Nephron progenitor cell (in vitro differentiated cells): ENCODE measurements at regions not wholly inside any gene's neighbourhood (a gene's known extent, or its start where the extent isn't known, plus 50 kb on each side); places are given as distances from the start of the nearest gene placed in this dataset.

Experiments used
- DNase-seq: peaks from one replicate; pipeline ENCODE4 v3.0.0; 2021
- H3K27ac Mint-ChIP-seq: 2 replicates; pipeline ENCODE4 v1.8.0; 2021; ENCODE audit warnings: mild to moderate bottlenecking, moderate library complexity, mixed read lengths
- H3K27me3 Mint-ChIP-seq: 2 replicates; pipeline ENCODE4 v1.8.0; 2021; ENCODE audit warnings: mild to moderate bottlenecking, low read depth, mixed read lengths; ENCODE audit not compliant: poor library complexity
- H3K36me3 Mint-ChIP-seq: 2 replicates; pipeline ENCODE4 v1.8.0; 2021; ENCODE audit warnings: low read depth, mixed read lengths
- H3K4me1 Mint-ChIP-seq: 2 replicates; pipeline ENCODE4 v1.8.0; 2021; ENCODE audit warnings: mixed read lengths
- H3K4me3 Mint-ChIP-seq: 2 replicates; pipeline ENCODE4 v1.8.0; 2021; ENCODE audit warnings: mild to moderate bottlenecking, moderate library complexity, mixed read lengths
- H3K9me3 Mint-ChIP-seq: 2 replicates; pipeline ENCODE4 v1.8.0; 2021; ENCODE audit warnings: mild to moderate bottlenecking, moderate library complexity, mixed read lengths
- TF ChIP-seq, protein P1 (sequence below): fragments of 200-600 bp; sonication (generic); IDR thresholded peaks from 2 replicates; pipeline ENCODE4 v1.5.0; 2021; ENCODE audit warnings: antibody characterized with exemption

DNA sequence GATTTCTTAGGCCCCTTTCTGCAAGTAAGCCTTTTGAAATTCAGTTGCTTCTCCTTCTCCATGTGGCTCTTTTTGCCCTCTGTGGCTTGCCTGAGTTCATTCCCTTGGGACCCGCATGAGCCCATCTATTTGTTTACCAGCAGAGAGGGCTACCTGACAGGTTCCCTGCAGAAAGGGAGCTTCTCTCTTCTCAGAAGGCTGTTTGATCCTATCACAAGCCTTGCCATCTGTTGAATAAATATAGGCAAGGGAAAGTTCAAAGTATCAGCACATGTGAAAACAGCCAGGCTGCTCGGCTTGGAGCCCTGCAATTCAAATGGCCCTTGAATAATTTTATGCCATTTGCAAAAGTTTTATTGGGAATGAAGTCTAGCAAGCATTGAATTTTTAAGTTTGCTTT is 720.2 kb upstream of the FZD8 start:
- TF ChIP-seq, protein P1, sequence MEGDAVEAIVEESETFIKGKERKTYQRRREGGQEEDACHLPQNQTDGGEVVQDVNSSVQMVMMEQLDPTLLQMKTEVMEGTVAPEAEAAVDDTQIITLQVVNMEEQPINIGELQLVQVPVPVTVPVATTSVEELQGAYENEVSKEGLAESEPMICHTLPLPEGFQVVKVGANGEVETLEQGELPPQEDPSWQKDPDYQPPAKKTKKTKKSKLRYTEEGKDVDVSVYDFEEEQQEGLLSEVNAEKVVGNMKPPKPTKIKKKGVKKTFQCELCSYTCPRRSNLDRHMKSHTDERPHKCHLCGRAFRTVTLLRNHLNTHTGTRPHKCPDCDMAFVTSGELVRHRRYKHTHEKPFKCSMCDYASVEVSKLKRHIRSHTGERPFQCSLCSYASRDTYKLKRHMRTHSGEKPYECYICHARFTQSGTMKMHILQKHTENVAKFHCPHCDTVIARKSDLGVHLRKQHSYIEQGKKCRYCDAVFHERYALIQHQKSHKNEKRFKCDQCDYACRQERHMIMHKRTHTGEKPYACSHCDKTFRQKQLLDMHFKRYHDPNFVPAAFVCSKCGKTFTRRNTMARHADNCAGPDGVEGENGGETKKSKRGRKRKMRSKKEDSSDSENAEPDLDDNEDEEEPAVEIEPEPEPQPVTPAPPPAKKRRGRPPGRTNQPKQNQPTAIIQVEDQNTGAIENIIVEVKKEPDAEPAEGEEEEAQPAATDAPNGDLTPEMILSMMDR, result no peak
- H3K9me3 Mint-ChIP-seq, result no peaks in the 10 kb centered on the region
- H3K36me3 Mint-ChIP-seq, result no peaks in the 10 kb centered on the region

DNA sequence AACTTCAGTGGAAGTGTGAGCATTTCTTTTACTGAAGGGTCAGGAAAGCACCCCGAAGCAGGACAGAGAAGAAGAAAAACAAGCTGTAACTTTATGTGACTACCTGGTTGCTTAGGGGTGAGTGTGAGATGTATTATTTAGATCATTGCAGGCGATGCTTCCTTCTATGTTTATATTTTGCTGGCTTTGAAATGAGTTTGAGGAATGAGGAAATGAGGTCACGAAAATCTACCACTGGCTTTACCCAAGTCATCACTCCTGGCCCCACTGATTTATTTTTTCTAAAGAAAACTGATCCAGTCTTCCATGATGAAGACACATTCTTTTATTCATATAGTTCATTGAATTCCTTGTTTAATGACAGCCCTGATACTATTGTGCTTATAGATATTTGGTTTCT is 716.6 kb upstream of the FZD8 start:
- Mint-ChIP-seq H3K9me3 (no peaks in the 10 kb centered on the region), H3K27me3 (no peaks in the 10 kb centered on the region), H3K36me3 (no peaks in the 10 kb centered on the region), H3K27ac (no peak overlapping the region), H3K4me3 (no peak overlapping the region), H3K4me1 (no peaks in the 10 kb centered on the region)
- TF ChIP-seq, protein P1, result no peak
- no peak for DNase-seq

More for the DNA sequence above, 720.2 kb upstream of the FZD8 start:
- no peak for DNase-seq
- Mint-ChIP-seq H3K4me3 (no peak overlapping the region), H3K27ac (no peak overlapping the region), H3K27me3 (peaks cover 4% of the 10 kb centered on the region), H3K4me1 (no peaks in the 10 kb centered on the region)

DNA sequence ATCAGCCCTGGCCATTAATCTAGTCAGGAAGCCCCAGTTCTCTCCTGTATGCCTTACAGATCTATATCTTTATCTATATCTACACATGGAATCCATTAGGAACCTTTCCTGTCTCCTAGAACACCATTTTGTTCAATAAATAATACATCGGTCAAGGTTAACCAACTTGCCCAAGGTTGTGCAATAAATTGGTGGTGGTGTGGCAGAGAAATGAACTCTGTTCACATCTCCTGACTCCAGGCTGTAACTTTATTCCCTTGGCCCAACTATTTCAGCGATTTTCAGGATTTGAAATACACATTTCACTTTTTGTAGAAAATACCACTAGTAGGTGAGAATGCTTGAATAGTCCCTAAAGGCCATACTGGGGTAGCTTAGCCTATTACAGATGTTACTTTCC is 712.5 kb upstream of the FZD8 start:
- Mint-ChIP-seq H3K27ac (no peak overlapping the region), H3K27me3 (no peaks in the 10 kb centered on the region), H3K4me1 (no peaks in the 10 kb centered on the region), H3K36me3 (no peaks in the 10 kb centered on the region), H3K4me3 (no peak overlapping the region), H3K9me3 (no peaks in the 10 kb centered on the region)
- TF ChIP-seq, protein P1, result no peak
- DNase-seq, result no peak

DNA sequence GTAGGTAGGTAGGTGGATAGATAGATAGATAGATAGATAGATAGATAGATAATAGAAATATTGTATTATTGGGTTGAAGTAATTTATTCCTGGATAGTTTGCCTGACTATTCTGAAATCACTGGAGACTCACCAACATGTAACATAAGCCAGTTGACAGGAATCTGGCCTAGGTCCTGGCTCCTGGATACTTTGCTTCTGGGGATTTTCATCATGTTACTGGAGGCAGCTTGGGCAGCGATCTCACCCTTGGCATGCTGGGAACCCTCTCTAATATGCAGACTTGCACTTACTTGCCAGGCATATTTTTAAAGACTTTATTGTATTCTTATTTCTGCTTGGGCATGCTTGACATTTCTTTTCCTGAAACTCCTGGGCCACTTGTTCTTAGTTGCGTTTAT is 709.1 kb upstream of the FZD8 start:
- Mint-ChIP-seq H3K36me3 (no peaks in the 10 kb centered on the region), H3K27me3 (no peaks in the 10 kb centered on the region), H3K4me3 (no peak overlapping the region), H3K4me1 (no peaks in the 10 kb centered on the region), H3K9me3 (no peaks in the 10 kb centered on the region), H3K27ac (no peak overlapping the region)
- TF ChIP-seq, protein P1, result no peak
- no peak for DNase-seq

DNA sequence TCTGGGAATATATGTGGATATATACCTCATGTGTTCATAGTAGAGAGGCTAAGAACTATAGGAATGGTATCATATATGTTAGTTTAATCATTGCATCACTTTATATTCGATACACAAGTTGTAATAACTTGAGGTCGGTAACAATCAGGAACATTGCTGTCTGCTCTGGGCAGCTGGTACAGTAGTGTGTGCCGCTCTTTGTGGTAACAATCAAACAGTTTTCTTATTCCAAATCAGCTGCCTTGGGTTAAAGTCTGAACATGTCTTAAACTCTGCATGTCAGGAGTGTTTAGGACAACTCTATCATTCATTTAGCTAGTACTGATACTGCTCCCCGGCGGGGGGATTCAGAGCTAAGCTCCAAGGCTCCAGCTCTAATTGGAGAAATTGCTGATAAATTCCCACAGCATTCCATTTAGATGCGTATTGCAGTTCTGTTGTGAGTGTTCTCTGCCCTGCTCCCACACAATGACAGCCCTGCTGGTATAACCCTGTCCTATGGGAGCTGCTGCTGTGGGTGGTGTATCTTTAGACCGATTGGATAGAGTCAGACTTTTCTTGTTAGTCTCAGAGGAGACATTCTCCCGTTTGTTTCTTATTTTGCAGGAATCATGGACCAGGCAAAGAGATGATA is 707.5 kb upstream of the FZD8 start:
- H3K4me1 Mint-ChIP-seq, result no peaks in the 10 kb centered on the region

DNA sequence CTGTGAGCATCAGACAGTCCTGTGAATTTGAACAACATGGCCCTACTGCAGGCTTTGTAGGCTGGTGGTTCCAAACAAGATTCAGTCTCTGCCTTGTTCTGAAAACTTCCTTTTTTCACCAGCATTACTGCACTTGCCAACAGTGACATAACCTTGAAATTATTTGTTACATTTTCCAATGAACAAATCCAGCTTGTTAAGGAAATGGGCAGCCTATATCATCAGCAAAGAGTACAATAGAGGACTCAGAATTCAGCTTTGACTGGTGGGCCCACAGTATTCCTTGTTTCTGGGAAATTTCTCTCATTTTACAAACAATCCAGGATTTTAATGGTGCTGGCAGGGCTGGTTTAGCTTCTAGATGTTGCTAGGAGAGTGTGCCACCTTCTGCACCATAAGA is 703.7 kb upstream of the FZD8 start:
- Mint-ChIP-seq H3K27me3 (no peaks in the 10 kb centered on the region), H3K27ac (no peak overlapping the region), H3K9me3 (peaks cover 13% of the 10 kb centered on the region), H3K4me3 (no peak overlapping the region), H3K36me3 (no peaks in the 10 kb centered on the region), H3K4me1 (no peaks in the 10 kb centered on the region)
- TF ChIP-seq, protein P1, result no peak
- DNase-seq, result no peak

More for the DNA sequence above, 707.5 kb upstream of the FZD8 start:
- no peak overlapping the region for H3K27ac Mint-ChIP-seq
- no peak for DNase-seq
- no peak overlapping the region for H3K4me3 Mint-ChIP-seq
- TF ChIP-seq, protein P1, result no peak
- H3K27me3 Mint-ChIP-seq, result no peaks in the 10 kb centered on the region
- no peaks in the 10 kb centered on the region for H3K36me3 Mint-ChIP-seq
- no peaks in the 10 kb centered on the region for H3K9me3 Mint-ChIP-seq
